Keratinocyte (primary cell): ENCODE measurements at regions not wholly inside any gene's neighbourhood (a gene's known extent, or its start where the extent isn't known, plus 50 kb on each side); places are given as distances from the start of the nearest gene placed in this dataset.

Experiments
- DNase-seq: peaks from one replicate; pipeline ENCODE4 v3.0.0-alpha.2; 2011; ENCODE audit warnings: low read depth, missing footprints, low spot score
- FAIRE-seq: peaks from 2 replicates; lab custom pipeline; 2011; peaks lifted over from hg19 to GRCh38; lab: Jason Lieb, UNC
- H2AFZ ChIP-seq: 2 replicates; pipeline ENCODE4 v1.6.0; 2012; ENCODE audit warnings: low read length, control low read depth, inconsistent platforms; ENCODE audit not compliant: control insufficient read depth
- H3K27ac ChIP-seq: 2 replicates; pipeline ENCODE4 v1.5.1; 2011; ENCODE audit warnings: low read length; ENCODE audit not compliant: control insufficient read depth, insufficient read depth
- H3K27me3 ChIP-seq: 3 replicates; pipeline ENCODE4 v1.6.0; 2011; ENCODE audit warnings: low read length; ENCODE audit not compliant: control insufficient read depth, insufficient read depth; ENCODE audit errors: extremely low read depth
- H3K36me3 ChIP-seq, 2 experiments: 2 replicates in 1 of 2; 3 replicates in 1 of 2; pipeline ENCODE4 v1.5.1; 2011; ENCODE audit warnings: low read length in 2 of 2, mild to moderate bottlenecking in 1 of 2; ENCODE audit not compliant: control insufficient read depth in 2 of 2, insufficient read depth in 2 of 2; ENCODE audit errors: extremely low read depth in 1 of 2
- H3K4me1 ChIP-seq: 3 replicates; pipeline ENCODE4 v1.5.1; 2011; ENCODE audit warnings: low read length; ENCODE audit not compliant: control insufficient read depth, insufficient read depth; ENCODE audit errors: extremely low read depth
- H3K4me2 ChIP-seq: 3 replicates; pipeline ENCODE4 v1.6.0; 2011; ENCODE audit warnings: low read depth, low read length; ENCODE audit not compliant: control insufficient read depth, insufficient read depth; ENCODE audit errors: extremely low read depth
- H3K4me3 ChIP-seq, 3 experiments: fragments of 200-600 bp in 1 of 3; sonication (generic) in 1 of 3; 2 replicates in 2 of 3; 3 replicates in 1 of 3; pipeline ENCODE4 v1.5.1; 2011 to 2016; ENCODE audit warnings: low read length in 3 of 3, mild to moderate bottlenecking in 3 of 3, control low read depth in 2 of 3, inconsistent platforms in 1 of 3, low read depth in 1 of 3, mixed read lengths in 1 of 3, mixed run types in 1 of 3, moderate library complexity in 1 of 3; ENCODE audit not compliant: control insufficient read depth in 2 of 3, insufficient read depth in 2 of 3; ENCODE audit errors: extremely low read depth in 1 of 3
- H3K79me2 ChIP-seq: 2 replicates; pipeline ENCODE4 v1.6.0; 2012; ENCODE audit warnings: low read length; ENCODE audit not compliant: control insufficient read depth, insufficient read depth
- H3K9ac ChIP-seq: 3 replicates; pipeline ENCODE4 v1.6.0; 2011; ENCODE audit warnings: low read length; ENCODE audit not compliant: control insufficient read depth, insufficient read depth; ENCODE audit errors: extremely low read depth
- H3K9me1 ChIP-seq: 3 replicates; pipeline ENCODE4 v1.6.0; 2011; ENCODE audit warnings: low read length; ENCODE audit not compliant: control insufficient read depth, insufficient read depth; ENCODE audit errors: extremely low read depth
- H3K9me3 ChIP-seq: 2 replicates; pipeline ENCODE4 v1.5.1; 2012; ENCODE audit warnings: low read depth, low read length; ENCODE audit not compliant: control insufficient read depth
- H4K20me1 ChIP-seq: 3 replicates; pipeline ENCODE4 v1.6.0; 2011; ENCODE audit warnings: low read length; ENCODE audit not compliant: control insufficient read depth, insufficient read depth; ENCODE audit errors: extremely low read depth
- CTCF ChIP-seq, 3 experiments: IDR thresholded peaks in 1 of 3; conservative IDR thresholded peaks in 1 of 3; optimal IDR thresholded peaks in 1 of 3; 2 replicates in 2 of 3; 3 replicates in 1 of 3; pipeline versions ENCODE3 to v1.5.1; 2011; ENCODE audit warnings: low read length in 3 of 3, mild to moderate bottlenecking in 3 of 3, moderate library complexity in 2 of 3, control low read depth in 1 of 3, inconsistent platforms in 1 of 3; ENCODE audit not compliant: insufficient read depth in 2 of 3; ENCODE audit errors: extremely low read depth in 1 of 3
- EZH2 ChIP-seq: IDR thresholded peaks from one replicate; pipeline ENCODE4 v1.6.1; 2012; ENCODE audit warnings: inconsistent platforms, mild to moderate bottlenecking, low read length, moderate library complexity
- dilution Hi-C: fragments of 300-500 bp; cut with MboI; formaldehyde crosslinking; loops from one replicate; pipeline ENCODE4 v1.7.0; 2020; ENCODE audit warnings: low sequenced_read_pairs; ENCODE audit not compliant: extremely low pct_ligation_motif_present

GRCh38 chrX:10098270-10098713 lies 58.5 kb upstream of the CLCN4 start:
- dilution Hi-C loops = no loop called here
- no peak overlapping the region for H3K4me2 ChIP-seq
- peaks cover 0 to 3% of the 10 kb centered on the region in 2 experiments for H3K36me3 ChIP-seq
- no peaks in the 10 kb centered on the region for H3K27me3 ChIP-seq
- H3K27ac ChIP-seq = no peak overlapping the region
- H3K79me2 ChIP-seq = no peaks in the 10 kb centered on the region
- FAIRE-seq (no peak), DNase-seq (no peak)
- H3K9ac ChIP-seq = no peak overlapping the region
- H4K20me1 ChIP-seq = no peaks in the 10 kb centered on the region
- H3K4me3 ChIP-seq = no peak overlapping the region
- H2AFZ ChIP-seq = no peak overlapping the region
- H3K9me3 ChIP-seq = peaks cover 2% of the 10 kb centered on the region
- no peaks in the 10 kb centered on the region for H3K9me1 ChIP-seq
- TF ChIP-seq EZH2 (no peak), CTCF (optimal IDR thresholded peaks at IDR 0.05 in 1 of 3, IDR thresholded peaks at IDR 0.05 in 1 of 3, conservative IDR thresholded peaks at IDR 0.05 in 1 of 3; ENCODE audit: extremely low read depth in 1 of 3, insufficient read depth in 2 of 3, low read length in 3 of 3) (no peak)
- no peaks in the 10 kb centered on the region for H3K4me1 ChIP-seq

GRCh38 chrX:10099411-10099810 lies 57.4 kb upstream of the CLCN4 start:
- no peak overlapping the region for H3K4me3 ChIP-seq
- H3K4me1 ChIP-seq = no peaks in the 10 kb centered on the region
- peaks cover 0 to 2% of the 10 kb centered on the region in 2 experiments for H3K36me3 ChIP-seq
- TF ChIP-seq CTCF (optimal IDR thresholded peaks at IDR 0.05 in 1 of 3, IDR thresholded peaks at IDR 0.05 in 1 of 3, conservative IDR thresholded peaks at IDR 0.05 in 1 of 3; ENCODE audit: extremely low read depth in 1 of 3, insufficient read depth in 2 of 3, low read length in 3 of 3) = no peak
- TF ChIP-seq EZH2 = no peak
- no peak overlapping the region for H3K4me2 ChIP-seq
- H3K79me2 ChIP-seq = no peaks in the 10 kb centered on the region
- H3K9me3 ChIP-seq = peaks cover 2% of the 10 kb centered on the region
- H4K20me1 ChIP-seq = no peaks in the 10 kb centered on the region
- DNase-seq (no peak), FAIRE-seq (no peak)
- H2AFZ ChIP-seq = no peak overlapping the region
- no peak overlapping the region for H3K9ac ChIP-seq
- H3K9me1 ChIP-seq = no peaks in the 10 kb centered on the region
- H3K27ac ChIP-seq = no peak overlapping the region
- no peaks in the 10 kb centered on the region for H3K27me3 ChIP-seq
- dilution Hi-C loops = no loop called here
